NB4 (cell line): ENCODE measurements at regions not wholly inside any gene's neighbourhood (a gene's known extent, or its start where the extent isn't known, plus 50 kb on each side); places are given as distances from the start of the nearest gene placed in this dataset.

Source experiments
- CTCF ChIP-seq: IDR thresholded peaks from one replicate; pipeline ENCODE4 v1.5.1; 2012; ENCODE audit warnings: low read depth, low read length
- MAX ChIP-seq: IDR thresholded peaks from 2 replicates; pipeline ENCODE4 v1.6.1; 2011; ENCODE audit warnings: low read depth, low read length
- MYC ChIP-seq: IDR thresholded peaks from 2 replicates; pipeline ENCODE4 v1.6.1; 2011; ENCODE audit warnings: low read depth, low read length
- POLR2A ChIP-seq: IDR thresholded peaks from 2 replicates; pipeline ENCODE4 v1.6.1; 2011; ENCODE audit warnings: mild to moderate bottlenecking; ENCODE audit not compliant: insufficient read length; ENCODE audit errors: extremely low read depth

GRCh38 chr4:24163314-24163713 is 273.5 kb upstream of the PPARGC1A start:
- TF ChIP-seq MYC (no peak), CTCF (no peak), MAX (no peak), POLR2A (no peak)
